HEK293 (cell line): ENCODE measurements at regions not wholly inside any gene's neighbourhood (a gene's known extent, or its start where the extent isn't known, plus 50 kb on each side); places are given as distances from the start of the nearest gene placed in this dataset.

Experiments used
- CTCF ChIA-PET: fragments of 350-600 bp; formaldehyde crosslinking; extraction: SDS; loops from one replicate; lab custom pipeline; 2021; ENCODE audit warnings: antibody characterized with exemption; lab: Yijun Ruan, JAX
- POLR2A ChIA-PET: fragments of 300-600 bp; formaldehyde crosslinking; extraction: SDS; loops from one replicate; lab custom pipeline; 2020; ENCODE audit warnings: antibody characterized with exemption, inconsistent platforms; lab: Yijun Ruan, JAX
- H3K27ac ChIP-seq: fragments of 200-500 bp; sonication (Bioruptor generic); 2 replicates; pipeline ENCODE4 v1.5.1; 2014; ENCODE audit warnings: low read depth, low read length, control low read depth, inconsistent platforms; ENCODE audit errors: extremely low read depth
- H3K36me3 ChIP-seq, 2 experiments: fragments of 200-500 bp in 1 of 2; sonication (Bioruptor generic) in 1 of 2; 1 replicate in 1 of 2; 2 replicates in 1 of 2; pipeline ENCODE4 v1.5.1; 2014 to 2017; ENCODE audit warnings: inconsistent platforms in 2 of 2, low read length in 2 of 2; ENCODE audit not compliant: control insufficient read depth in 2 of 2, insufficient read depth in 1 of 2
- H3K4me1 ChIP-seq: fragments of 200-500 bp; sonication (Bioruptor generic); 2 replicates; pipeline ENCODE4 v1.5.1; 2014; ENCODE audit warnings: mild to moderate bottlenecking, low read length, inconsistent platforms; ENCODE audit not compliant: control insufficient read depth, insufficient read depth
- H3K4me3 ChIP-seq: 2 replicates; pipeline ENCODE4 v1.5.1; 2011; ENCODE audit warnings: low read depth, mild to moderate bottlenecking, control low read depth, low read length, moderate library complexity
- H3K9me3 ChIP-seq: fragments of 200-500 bp; sonication (Bioruptor generic); 2 replicates; pipeline ENCODE4 v1.5.1; 2014; ENCODE audit warnings: low read depth, low read length, inconsistent platforms; ENCODE audit not compliant: control insufficient read depth, insufficient read depth
- FEZF1 ChIP-seq: fragments of 450-650 bp; formaldehyde crosslinking; IDR thresholded peaks from 2 replicates; pipeline ENCODE4 v1.5.1; 2016; ENCODE audit warnings: missing biosample characterization, missing genetic modification characterization
- GLIS1 ChIP-seq: fragments of 450-650 bp; formaldehyde crosslinking; IDR thresholded peaks from 2 replicates; pipeline ENCODE4 v1.5.1; 2016; ENCODE audit warnings: missing biosample characterization, missing genetic modification characterization
- RBAK ChIP-seq: fragments of 450-650 bp; formaldehyde crosslinking; IDR thresholded peaks from 2 replicates; pipeline ENCODE4 v1.5.1; 2016; ENCODE audit warnings: missing biosample characterization, missing genetic modification characterization
- ZBTB7A ChIP-seq: fragments of 450-650 bp; formaldehyde crosslinking; IDR thresholded peaks from 2 replicates; pipeline ENCODE4 v1.5.1; 2016; ENCODE audit warnings: low read depth, missing biosample characterization, missing genetic modification characterization
- ZEB2 ChIP-seq: fragments of 450-650 bp; formaldehyde crosslinking; IDR thresholded peaks from 2 replicates; pipeline ENCODE4 v1.5.1; 2016; ENCODE audit warnings: missing biosample characterization, missing genetic modification characterization
- ZFP37 ChIP-seq: fragments of 450-650 bp; formaldehyde crosslinking; IDR thresholded peaks from 2 replicates; pipeline ENCODE4 v1.5.1; 2016; ENCODE audit warnings: missing biosample characterization, missing genetic modification characterization
- ZNF266 ChIP-seq: fragments of 450-650 bp; formaldehyde crosslinking; IDR thresholded peaks from 2 replicates; pipeline ENCODE4 v1.5.1; 2016; ENCODE audit warnings: missing biosample characterization, missing genetic modification characterization, low read depth
- ZNF426 ChIP-seq: fragments of 450-650 bp; formaldehyde crosslinking; IDR thresholded peaks from 2 replicates; pipeline ENCODE4 v1.5.1; 2017; ENCODE audit warnings: missing biosample characterization, missing genetic modification characterization, mild to moderate bottlenecking, inconsistent platforms, moderate library complexity
- ZNF473 ChIP-seq: fragments of 450-650 bp; formaldehyde crosslinking; IDR thresholded peaks from 2 replicates; pipeline ENCODE4 v1.5.1; 2017; ENCODE audit warnings: missing biosample characterization, missing genetic modification characterization
- ZNF501 ChIP-seq: fragments of 450-650 bp; formaldehyde crosslinking; IDR thresholded peaks from 2 replicates; pipeline ENCODE4 v1.5.1; 2016; ENCODE audit warnings: missing biosample characterization, missing genetic modification characterization
- ZNF768 ChIP-seq: fragments of 450-650 bp; formaldehyde crosslinking; IDR thresholded peaks from 2 replicates; pipeline ENCODE4 v1.5.1; 2018; ENCODE audit warnings: missing biosample characterization, mild to moderate bottlenecking, missing genetic modification characterization
- ZNF791 ChIP-seq: fragments of 450-650 bp; formaldehyde crosslinking; IDR thresholded peaks from 2 replicates; pipeline ENCODE4 v1.5.1; 2016; ENCODE audit warnings: missing biosample characterization, missing genetic modification characterization
- ZNF792 ChIP-seq: fragments of 450-650 bp; formaldehyde crosslinking; IDR thresholded peaks from 2 replicates; pipeline ENCODE4 v1.5.1; 2016; ENCODE audit warnings: missing biosample characterization, missing genetic modification characterization
- ZNF843 ChIP-seq: fragments of 450-650 bp; formaldehyde crosslinking; IDR thresholded peaks from 2 replicates; pipeline ENCODE4 v1.5.1; 2016; ENCODE audit warnings: missing biosample characterization, missing genetic modification characterization
- TF ChIP-seq, protein P1 (sequence below): fragments of 450-650 bp; formaldehyde crosslinking; IDR thresholded peaks from 2 replicates; pipeline ENCODE4 v1.5.1; 2016; ENCODE audit warnings: missing biosample characterization, missing genetic modification characterization, low read depth
- TF ChIP-seq, protein P2 (sequence below): fragments of 450-650 bp; IDR thresholded peaks from 2 replicates; pipeline ENCODE4 v1.5.1; 2018; ENCODE audit warnings: missing biosample characterization, mild to moderate bottlenecking, missing genetic modification characterization
- TF ChIP-seq, protein P3 (sequence below): fragments of 450-650 bp; formaldehyde crosslinking; conservative IDR thresholded peaks from 2 replicates; pipeline ENCODE4 v1.5.1; 2016; ENCODE audit warnings: low read depth, missing biosample characterization, missing genetic modification characterization
- TF ChIP-seq, protein P4 (sequence below): fragments of 450-650 bp; formaldehyde crosslinking; IDR thresholded peaks from 2 replicates; pipeline ENCODE4 v1.5.1; 2016; ENCODE audit warnings: missing biosample characterization, missing genetic modification characterization

DNA sequence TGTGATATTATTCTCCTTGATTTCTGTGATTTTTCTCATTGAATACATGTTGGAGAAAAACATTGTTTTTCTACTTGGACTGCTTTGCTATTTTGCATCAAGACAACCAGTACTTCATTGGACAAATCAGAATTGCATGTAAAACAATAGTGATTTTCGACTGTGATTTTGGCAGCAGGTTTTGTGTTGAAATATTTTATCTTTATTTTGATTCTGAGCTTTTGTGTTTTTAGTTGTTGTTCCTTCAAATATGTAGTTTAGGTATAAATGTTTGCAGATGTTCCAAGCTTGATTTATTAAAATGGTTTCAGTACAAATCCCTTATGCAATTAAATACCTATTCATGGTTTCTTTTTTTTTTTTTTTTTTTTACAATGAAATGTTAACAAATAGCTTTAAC, 754.1 kb downstream of the DOK5 start:
- H3K4me3 ChIP-seq = no peak overlapping the region
- ChIA-PET CTCF (no interaction called here), POLR2A (no interaction called here)
- no peaks in the 10 kb centered on the region for H3K36me3 ChIP-seq
- TF ChIP-seq ZNF266 (tag by site-specific recombination) (no peak), ZNF791 (no peak), ZNF792 (no peak), ZNF426 (tag by site-specific recombination) (no peak), ZFP37 (tag by site-specific recombination) (no peak), ZNF843 (tag by site-specific recombination) (no peak), ZNF768 (tag by site-specific recombination) (no peak), ZNF473 (tag by site-specific recombination) (no peak), ZEB2 (tag by site-specific recombination) (no peak)
- TF ChIP-seq, protein P1, sequence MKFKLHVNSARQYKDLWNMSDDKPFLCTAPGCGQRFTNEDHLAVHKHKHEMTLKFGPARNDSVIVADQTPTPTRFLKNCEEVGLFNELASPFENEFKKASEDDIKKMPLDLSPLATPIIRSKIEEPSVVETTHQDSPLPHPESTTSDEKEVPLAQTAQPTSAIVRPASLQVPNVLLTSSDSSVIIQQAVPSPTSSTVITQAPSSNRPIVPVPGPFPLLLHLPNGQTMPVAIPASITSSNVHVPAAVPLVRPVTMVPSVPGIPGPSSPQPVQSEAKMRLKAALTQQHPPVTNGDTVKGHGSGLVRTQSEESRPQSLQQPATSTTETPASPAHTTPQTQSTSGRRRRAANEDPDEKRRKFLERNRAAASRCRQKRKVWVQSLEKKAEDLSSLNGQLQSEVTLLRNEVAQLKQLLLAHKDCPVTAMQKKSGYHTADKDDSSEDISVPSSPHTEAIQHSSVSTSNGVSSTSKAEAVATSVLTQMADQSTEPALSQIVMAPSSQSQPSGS = no peak
- TF ChIP-seq, protein P2, sequence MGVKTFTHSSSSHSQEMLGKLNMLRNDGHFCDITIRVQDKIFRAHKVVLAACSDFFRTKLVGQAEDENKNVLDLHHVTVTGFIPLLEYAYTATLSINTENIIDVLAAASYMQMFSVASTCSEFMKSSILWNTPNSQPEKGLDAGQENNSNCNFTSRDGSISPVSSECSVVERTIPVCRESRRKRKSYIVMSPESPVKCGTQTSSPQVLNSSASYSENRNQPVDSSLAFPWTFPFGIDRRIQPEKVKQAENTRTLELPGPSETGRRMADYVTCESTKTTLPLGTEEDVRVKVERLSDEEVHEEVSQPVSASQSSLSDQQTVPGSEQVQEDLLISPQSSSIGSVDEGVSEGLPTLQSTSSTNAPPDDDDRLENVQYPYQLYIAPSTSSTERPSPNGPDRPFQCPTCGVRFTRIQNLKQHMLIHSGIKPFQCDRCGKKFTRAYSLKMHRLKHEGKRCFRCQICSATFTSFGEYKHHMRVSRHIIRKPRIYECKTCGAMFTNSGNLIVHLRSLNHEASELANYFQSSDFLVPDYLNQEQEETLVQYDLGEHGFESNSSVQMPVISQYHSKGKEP (tag by site-specific recombination) = no peak
- TF ChIP-seq, protein P3, sequence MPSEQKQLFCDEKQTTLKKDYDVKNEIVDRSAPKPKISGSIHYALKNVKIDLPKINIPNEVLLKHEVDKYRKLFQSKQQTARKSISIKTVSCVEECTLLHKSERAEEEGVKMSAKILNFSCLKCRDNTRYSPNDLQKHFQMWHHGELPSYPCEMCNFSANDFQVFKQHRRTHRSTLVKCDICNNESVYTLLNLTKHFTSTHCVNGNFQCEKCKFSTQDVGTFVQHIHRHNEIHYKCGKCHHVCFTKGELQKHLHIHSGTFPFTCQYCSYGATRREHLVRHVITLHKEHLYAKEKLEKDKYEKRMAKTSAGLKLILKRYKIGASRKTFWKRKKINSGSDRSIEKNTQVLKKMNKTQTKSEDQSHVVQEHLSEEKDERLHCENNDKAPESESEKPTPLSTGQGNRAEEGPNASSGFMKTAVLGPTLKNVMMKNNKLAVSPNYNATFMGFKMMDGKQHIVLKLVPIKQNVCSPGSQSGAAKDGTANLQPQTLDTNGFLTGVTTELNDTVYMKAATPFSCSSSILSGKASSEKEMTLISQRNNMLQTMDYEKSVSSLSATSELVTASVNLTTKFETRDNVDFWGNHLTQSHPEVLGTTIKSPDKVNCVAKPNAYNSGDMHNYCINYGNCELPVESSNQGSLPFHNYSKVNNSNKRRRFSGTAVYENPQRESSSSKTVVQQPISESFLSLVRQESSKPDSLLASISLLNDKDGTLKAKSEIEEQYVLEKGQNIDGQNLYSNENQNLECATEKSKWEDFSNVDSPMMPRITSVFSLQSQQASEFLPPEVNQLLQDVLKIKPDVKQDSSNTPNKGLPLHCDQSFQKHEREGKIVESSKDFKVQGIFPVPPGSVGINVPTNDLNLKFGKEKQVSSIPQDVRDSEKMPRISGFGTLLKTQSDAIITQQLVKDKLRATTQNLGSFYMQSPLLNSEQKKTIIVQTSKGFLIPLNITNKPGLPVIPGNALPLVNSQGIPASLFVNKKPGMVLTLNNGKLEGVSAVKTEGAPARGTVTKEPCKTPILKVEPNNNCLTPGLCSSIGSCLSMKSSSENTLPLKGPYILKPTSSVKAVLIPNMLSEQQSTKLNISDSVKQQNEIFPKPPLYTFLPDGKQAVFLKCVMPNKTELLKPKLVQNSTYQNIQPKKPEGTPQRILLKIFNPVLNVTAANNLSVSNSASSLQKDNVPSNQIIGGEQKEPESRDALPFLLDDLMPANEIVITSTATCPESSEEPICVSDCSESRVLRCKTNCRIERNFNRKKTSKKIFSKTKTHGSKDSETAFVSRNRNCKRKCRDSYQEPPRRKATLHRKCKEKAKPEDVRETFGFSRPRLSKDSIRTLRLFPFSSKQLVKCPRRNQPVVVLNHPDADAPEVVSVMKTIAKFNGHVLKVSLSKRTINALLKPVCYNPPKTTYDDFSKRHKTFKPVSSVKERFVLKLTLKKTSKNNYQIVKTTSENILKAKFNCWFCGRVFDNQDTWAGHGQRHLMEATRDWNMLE (tag by site-specific recombination) = no peak
- TF ChIP-seq, protein P4, sequence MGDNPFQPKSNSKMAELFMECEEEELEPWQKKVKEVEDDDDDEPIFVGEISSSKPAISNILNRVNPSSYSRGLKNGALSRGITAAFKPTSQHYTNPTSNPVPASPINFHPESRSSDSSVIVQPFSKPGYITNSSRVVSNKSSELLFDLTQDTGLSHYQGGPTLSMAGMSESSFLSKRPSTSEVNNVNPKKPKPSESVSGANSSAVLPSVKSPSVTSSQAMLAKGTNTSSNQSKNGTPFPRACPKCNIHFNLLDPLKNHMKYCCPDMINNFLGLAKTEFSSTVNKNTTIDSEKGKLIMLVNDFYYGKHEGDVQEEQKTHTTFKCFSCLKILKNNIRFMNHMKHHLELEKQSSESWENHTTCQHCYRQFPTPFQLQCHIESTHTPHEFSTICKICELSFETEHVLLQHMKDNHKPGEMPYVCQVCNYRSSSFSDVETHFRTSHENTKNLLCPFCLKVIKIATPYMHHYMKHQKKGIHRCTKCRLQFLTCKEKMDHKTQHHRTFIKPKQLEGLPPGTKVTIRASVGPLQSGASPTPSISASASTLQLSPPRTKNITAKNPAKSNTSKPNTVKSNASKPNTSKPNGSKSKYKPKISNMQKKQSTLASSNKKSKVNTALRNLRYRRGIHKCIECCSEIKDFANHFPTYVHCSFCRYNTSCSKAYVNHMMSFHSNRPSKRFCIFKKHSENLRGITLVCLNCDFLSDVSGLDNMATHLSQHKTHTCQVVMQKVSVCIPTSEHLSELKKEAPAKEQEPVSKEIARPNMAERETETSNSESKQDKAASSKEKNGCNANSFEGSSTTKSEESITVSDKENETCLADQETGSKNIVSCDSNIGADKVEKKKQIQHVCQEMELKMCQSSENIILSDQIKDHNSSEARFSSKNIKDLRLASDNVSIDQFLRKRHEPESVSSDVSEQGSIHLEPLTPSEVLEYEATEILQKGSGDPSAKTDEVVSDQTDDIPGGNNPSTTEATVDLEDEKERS (tag by site-specific recombination) = no peak
- no peaks in the 10 kb centered on the region for H3K4me1 ChIP-seq
- H3K9me3 ChIP-seq = no peaks in the 10 kb centered on the region
- no peak overlapping the region for H3K27ac ChIP-seq

DNA sequence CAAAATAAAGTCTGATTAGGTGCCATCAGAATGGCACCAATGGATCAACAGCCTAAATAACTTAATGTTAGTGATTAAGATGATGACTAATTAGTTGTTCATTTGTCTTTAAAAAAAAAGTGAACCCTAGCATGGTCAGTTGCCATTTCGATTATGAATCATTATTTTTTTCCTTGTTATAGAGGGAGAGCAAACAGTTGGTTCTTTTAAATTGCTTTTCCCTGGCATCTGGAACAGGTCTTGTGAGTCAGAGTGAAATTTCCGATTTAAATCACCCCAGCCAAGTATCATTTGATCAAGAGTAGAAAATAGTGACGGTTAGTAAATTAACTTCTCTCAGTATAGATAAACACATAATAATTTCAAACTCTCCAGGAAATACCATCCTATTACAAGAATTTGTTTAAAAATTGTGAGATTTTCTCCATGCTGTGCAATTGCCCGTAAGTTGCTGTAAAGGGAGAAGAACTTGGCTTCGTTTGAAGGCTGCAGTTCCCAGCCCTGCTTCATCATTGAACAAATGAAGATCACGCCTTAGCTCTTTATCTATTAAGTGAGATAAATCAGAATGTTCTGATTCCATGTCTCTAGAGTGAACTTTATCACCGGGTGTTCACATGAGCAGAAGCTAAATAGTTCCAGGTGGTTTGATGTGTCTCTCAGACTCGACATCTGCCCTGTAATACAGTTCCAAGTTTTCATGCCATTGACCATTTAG, 741.3 kb downstream of the DOK5 start:
- Histone ChIP-seq H3K36me3 (no peaks in the 10 kb centered on the region), H3K9me3 (no peaks in the 10 kb centered on the region), H3K4me1 (no peaks in the 10 kb centered on the region), H3K4me3 (no peak overlapping the region), H3K27ac (no peak overlapping the region)
- CTCF ChIA-PET = interaction anchor here (0.5 kb wide), 1 partner anchor 137 kb away, joined by 3 read pairs; no protein-coding TSS in a partner anchor
- TF ChIP-seq ZBTB7A (no peak), RBAK (tag by site-specific recombination) (no peak), ZNF501 (tag by site-specific recombination) (no peak), FEZF1 (tag by site-specific recombination) (no peak), GLIS1 (no peak)
- POLR2A ChIA-PET = no interaction called here
